Adrenal gland (tissue), 9 donors: ENCODE measurements at regions not wholly inside any gene's neighbourhood (a gene's known extent, or its start where the extent isn't known, plus 50 kb on each side); places are given as distances from the start of the nearest gene placed in this dataset.
"Not testable (repeated sequence)": the region's sequence is repeated elsewhere in the genome, so short reads cannot be mapped to it uniquely, and the experiment has no call there.

ENCODE experiments used
- DNase-seq, 7 donors: peaks; one replicate each; pipeline ENCODE4 v3.0.0-alpha.2; 2019 to 2020
- H3K27ac ChIP-seq, 5 donors: fragments of 200-600 bp; sonication (generic) in 4 of 5; 1 replicate in 3 of 5; 2 replicates in 2 of 5; pipeline versions ENCODE4 v1.5.1 to v1.8.0; 2016 to 2020; ENCODE audit warnings: mild to moderate bottlenecking in 1 of 5
- H3K27me3 ChIP-seq: fragments of 200-600 bp; 2 replicates; pipeline ENCODE4 v1.8.0; 2021
- H3K36me3 ChIP-seq, 2 donors: fragments of 200-600 bp; replicated peaks in 1 of 2; 1 replicate in 1 of 2; 2 replicates in 1 of 2; pipeline versions ENCODE4 v1.5.1 to v1.8.0; 2018 to 2022
- H3K4me1 ChIP-seq, 2 donors: fragments of 200-600 bp; replicated peaks in 1 of 2; 1 replicate in 1 of 2; 2 replicates in 1 of 2; pipeline versions ENCODE4 v1.5.1 to v1.8.0; 2018 to 2021
- H3K4me3 ChIP-seq, 4 donors: fragments of 200-600 bp; sonication (generic) in 3 of 4; one replicate each; pipeline ENCODE4 v1.5.1; 2016 to 2018
- H3K9me3 ChIP-seq, 3 donors: fragments of 200-600 bp; sonication (generic) in 1 of 3; replicated peaks in 1 of 3; 1 replicate in 2 of 3; 2 replicates in 1 of 3; pipeline versions ENCODE4 v1.5.1 to v1.8.0; 2016 to 2021
- CTCF ChIP-seq, 6 experiments: fragments of 450-650 bp in 4 of 6; fragments of 200-600 bp in 2 of 6; sonication (generic) in 1 of 6; IDR thresholded peaks; 1 replicate in 5 of 6; 2 replicates in 1 of 6; pipeline versions ENCODE4 v1.5.1 to v1.8.0; 2016 to 2021; ENCODE audit warnings: antibody characterized with exemption in 6 of 6, mild to moderate bottlenecking in 2 of 6, moderate library complexity in 1 of 6
- POLR2A ChIP-seq, 2 donors: fragments of 450-650 bp; IDR thresholded peaks; one replicate each; pipeline ENCODE4 v1.6.1; 2017; ENCODE audit warnings: antibody characterized with exemption in 2 of 2, mild to moderate bottlenecking in 2 of 2, moderate library complexity in 1 of 2
- WGBS, 4 donors: extraction: QIAGEN DNeasy Blood & Tissue Kit in 2 of 4; methylation state at CpG; one replicate each; pipeline versions ENCODE4 v1.1.5 to v1.1.7; 2013 to 2017; 5-methylcytosine and 5-hydroxymethylcytosine counted together
- intact Hi-C, 2 donors: fragments of 100-400 bp; cut with DNase I; formaldehyde crosslinking; loops; one replicate each; pipeline versions ENCODE4 v1.14.1 to v1.15.0; 2022 to 2023
- donor health status: healthy with polysubstance abuse.
- donor health status: Bipolar disorder and iron deficiency.
- donor health status: DM: yes; HTN: yes; CAD: no.
- donor health status: DM: no; HTN: no; CAD: no.
- donor health status: DM: no; HTN: no; CAD: no.

- WGBS, 4 donors = 77 to 87% (median 82%) methylated on average over 6 of the region's 6 CpGs
- DNase-seq = no peak
- no peak overlapping the region for H3K4me3 ChIP-seq
- intact Hi-C loops = no loop called here
- no peaks in the 10 kb centered on the region for H3K4me1 ChIP-seq
- no peaks in the 10 kb centered on the region for H3K27me3 ChIP-seq
- no peak overlapping the region for H3K27ac ChIP-seq
- TF ChIP-seq POLR2A (IDR thresholded peaks at IDR 0.05) = no peak
- no peak for TF ChIP-seq CTCF (IDR thresholded peaks at IDR 0.05)
- H3K9me3 ChIP-seq = no peaks in the 10 kb centered on the region
- H3K36me3 ChIP-seq = no peaks in the 10 kb centered on the region
Observed at GRCh38 chr18:72995558-72995957, 127.8 kb upstream of the NETO1 start.

- no peak overlapping the region for H3K4me3 ChIP-seq
- DNase-seq = no peak
- H3K27me3 ChIP-seq = no peaks in the 10 kb centered on the region
- H3K27ac ChIP-seq = no peak overlapping the region
- no peaks in the 10 kb centered on the region for H3K36me3 ChIP-seq
- H3K9me3 ChIP-seq = no peaks in the 10 kb centered on the region
- WGBS, 4 donors = 29 to 43% (median 35%) methylated on average over 3 of the region's 3 CpGs
- intact Hi-C loops = no loop called here
- TF ChIP-seq CTCF (IDR thresholded peaks at IDR 0.05) (no peak), POLR2A (IDR thresholded peaks at IDR 0.05) (no peak)
- H3K4me1 ChIP-seq = no peaks in the 10 kb centered on the region
Observed at GRCh38 chr18:72993250-72993649, 125.5 kb upstream of the NETO1 start.

GRCh38 chr18:72991379-72991778 lies 123.6 kb upstream of the NETO1 start:
- no peak for TF ChIP-seq POLR2A (IDR thresholded peaks at IDR 0.05)
- TF ChIP-seq CTCF (IDR thresholded peaks at IDR 0.05) = no peak
- Histone ChIP-seq H3K9me3 (no peaks in the 10 kb centered on the region), H3K4me1 (no peaks in the 10 kb centered on the region), H3K27me3 (no peaks in the 10 kb centered on the region), H3K36me3 (no peaks in the 10 kb centered on the region), H3K27ac (no peak overlapping the region), H3K4me3 (no peak overlapping the region)
- no peak for DNase-seq
- 68 to 83% (median 79%) methylated on average over 1 of the region's 1 CpG for whole genome bisulfite sequencing, 4 donors
- intact Hi-C loops = no loop called here

- H3K27me3 ChIP-seq, intact Hi-C loops, H3K9me3 ChIP-seq, H3K27ac ChIP-seq, DNase-seq, H3K4me1 ChIP-seq, H3K36me3 ChIP-seq, H3K4me3 ChIP-seq: not testable (repeated sequence)
- WGBS, 4 donors = 77 to 83% (median 79%) methylated on average over 9 of the region's 9 CpGs
Observed at GRCh38 chr18:72987570-72987969, 119.8 kb upstream of the NETO1 start.

- no peak for DNase-seq
- Histone ChIP-seq H3K9me3 (no peaks in the 10 kb centered on the region), H3K27ac (no peak overlapping the region), H3K4me3 (no peak overlapping the region), H3K4me1 (no peaks in the 10 kb centered on the region), H3K36me3 (no peaks in the 10 kb centered on the region), H3K27me3 (no peaks in the 10 kb centered on the region)
- 67 to 81% (median 71%) methylated on average over 1 of the region's 1 CpG for WGBS, 4 donors
- intact Hi-C loops = no loop called here
- TF ChIP-seq CTCF (IDR thresholded peaks at IDR 0.05) (no peak), POLR2A (IDR thresholded peaks at IDR 0.05) (no peak)
Observed at GRCh38 chr18:72986103-72986502, 118.3 kb upstream of the NETO1 start.
